WTC11 (cell line): ENCODE measurements at regions not wholly inside any gene's neighbourhood (a gene's known extent, or its start where the extent isn't known, plus 50 kb on each side); places are given as distances from the start of the nearest gene placed in this dataset.

ENCODE experiments used
- ATAC-seq: fragments of 200-7000 bp; cut with Tn5 transposase; 2 replicates; pipeline ENCODE4 v1.10.0; 2021; ENCODE audit warnings: mild to moderate bottlenecking, moderate library complexity
- CTCF ChIA-PET: fragments of 300-600 bp; sonication (Branson Sonifier 250); formaldehyde crosslinking; loops from one replicate; lab custom pipeline; 2021; ENCODE audit warnings: antibody characterized with exemption; lab: Charles Lee
- POLR2A ChIA-PET: fragments of 350-600 bp; sonication (Branson Sonifier 250); formaldehyde crosslinking; loops from one replicate; lab custom pipeline; 2021; ENCODE audit warnings: antibody characterized with exemption; lab: Charles Lee
- DNase-seq: peaks from one replicate; pipeline ENCODE4 v3.0.0; 2021; ENCODE audit warnings: low spot score
- H3K27ac Mint-ChIP-seq: 2 replicates; pipeline ENCODE4 v1.8.0; 2021; ENCODE audit warnings: mixed read lengths
- H3K27me3 Mint-ChIP-seq: 2 replicates; pipeline ENCODE4 v1.8.0; 2021; ENCODE audit warnings: low read depth, mild to moderate bottlenecking, moderate library complexity, mixed read lengths
- H3K36me3 Mint-ChIP-seq: 2 replicates; pipeline ENCODE4 v1.8.0; 2021; ENCODE audit warnings: mixed read lengths
- H3K4me1 Mint-ChIP-seq: 2 replicates; pipeline ENCODE4 v1.8.0; 2022; ENCODE audit warnings: mixed read lengths
- H3K4me3 Mint-ChIP-seq: 2 replicates; pipeline ENCODE4 v1.8.0; 2021; ENCODE audit warnings: mild to moderate bottlenecking, moderate library complexity, mixed read lengths
- H3K9me3 Mint-ChIP-seq: 2 replicates; pipeline ENCODE4 v1.8.0; 2021; ENCODE audit warnings: mixed read lengths
- FOXK1 ChIP-seq: sonication (generic); formaldehyde crosslinking; IDR thresholded peaks from 2 replicates; pipeline ENCODE4 v1.8.0; 2022; ENCODE audit warnings: mild to moderate bottlenecking, moderate library complexity, missing genetic modification reagents
- GABPB1 ChIP-seq: sonication (generic); formaldehyde crosslinking; IDR thresholded peaks from 2 replicates; pipeline ENCODE4 v1.8.1; 2023; ENCODE audit warnings: mild to moderate bottlenecking, missing genetic modification reagents
- GTF2I ChIP-seq: fragments of 250-450 bp; sonication (Bioruptor Pico); conservative IDR thresholded peaks from 2 replicates; pipeline ENCODE4 v1.4.0; 2021; ENCODE audit warnings: mild to moderate bottlenecking
- JUN ChIP-seq: sonication (generic); formaldehyde crosslinking; IDR thresholded peaks from 2 replicates; pipeline ENCODE4 v1.8.0; 2023; ENCODE audit warnings: mild to moderate bottlenecking, missing genetic modification reagents
- KAT7 ChIP-seq: sonication (generic); formaldehyde crosslinking; IDR thresholded peaks from 2 replicates; pipeline ENCODE4 v1.8.1; 2023; ENCODE audit warnings: missing genetic modification reagents, mild to moderate bottlenecking, borderline replicate concordance
- NFE2L1 ChIP-seq: sonication (generic); formaldehyde crosslinking; IDR thresholded peaks from 2 replicates; pipeline ENCODE4 v1.8.1; 2023; ENCODE audit warnings: missing genetic modification reagents
- NR3C1 ChIP-seq: sonication (generic); formaldehyde crosslinking; conservative IDR thresholded peaks from 2 replicates; pipeline ENCODE4 v1.8.1; 2023; ENCODE audit warnings: low read depth, mild to moderate bottlenecking, missing genetic modification reagents
- OVOL2 ChIP-seq: fragments of 250-450 bp; sonication (Bioruptor Pico); IDR thresholded peaks from 2 replicates; pipeline ENCODE4 v1.9.0; 2021; ENCODE audit warnings: mild to moderate bottlenecking, borderline replicate concordance
- RELA ChIP-seq: sonication (generic); formaldehyde crosslinking; IDR thresholded peaks from 2 replicates; pipeline ENCODE4 v1.8.1; 2022; ENCODE audit warnings: missing genetic modification reagents, mild to moderate bottlenecking, borderline replicate concordance
- SOX15 ChIP-seq: fragments of 250-450 bp; sonication (Bioruptor Pico); IDR thresholded peaks from 2 replicates; pipeline ENCODE4 v1.9.0; 2021; ENCODE audit warnings: mild to moderate bottlenecking
- TP53 ChIP-seq: sonication (generic); formaldehyde crosslinking; IDR thresholded peaks from 2 replicates; pipeline ENCODE4 v1.8.1; 2023; ENCODE audit warnings: mild to moderate bottlenecking, missing genetic modification reagents
- ZNF138 ChIP-seq: sonication (generic); formaldehyde crosslinking; conservative IDR thresholded peaks from 2 replicates; pipeline ENCODE4 v1.8.1; 2022; ENCODE audit warnings: mild to moderate bottlenecking, moderate library complexity, missing genetic modification reagents
- ZNF263 ChIP-seq: sonication (generic); formaldehyde crosslinking; IDR thresholded peaks from 2 replicates; pipeline ENCODE4 v1.8.1; 2022; ENCODE audit warnings: low read depth, mild to moderate bottlenecking, moderate library complexity, missing genetic modification reagents
- ZNF416 ChIP-seq: fragments of 250-450 bp; sonication (Bioruptor Pico); IDR thresholded peaks from 2 replicates; pipeline ENCODE4 v1.9.0; 2021; ENCODE audit warnings: mild to moderate bottlenecking, inconsistent platforms
- TF ChIP-seq, protein P1 (sequence below): sonication (generic); formaldehyde crosslinking; IDR thresholded peaks from 2 replicates; pipeline ENCODE4 v1.8.0; 2022; ENCODE audit warnings: mild to moderate bottlenecking, missing genetic modification reagents
- TF ChIP-seq, protein P2 (sequence below): fragments of 250-450 bp; sonication (Bioruptor Pico); IDR thresholded peaks from 2 replicates; pipeline ENCODE4 v1.9.0; 2021; ENCODE audit warnings: mild to moderate bottlenecking
- TF ChIP-seq, protein P3 (sequence below): fragments of 250-450 bp; sonication (Bioruptor Pico); IDR thresholded peaks from 2 replicates; pipeline ENCODE4 v1.9.0; 2021; ENCODE audit warnings: mild to moderate bottlenecking, borderline replicate concordance
- TF ChIP-seq, protein P4 (sequence below): sonication (generic); formaldehyde crosslinking; IDR thresholded peaks from 2 replicates; pipeline ENCODE4 v1.8.0; 2023; ENCODE audit warnings: missing genetic modification reagents
- TF ChIP-seq, protein P5 (sequence below): sonication (generic); formaldehyde crosslinking; IDR thresholded peaks from 2 replicates; pipeline ENCODE4 v1.8.0; 2023; ENCODE audit warnings: mild to moderate bottlenecking, missing genetic modification reagents

DNA sequence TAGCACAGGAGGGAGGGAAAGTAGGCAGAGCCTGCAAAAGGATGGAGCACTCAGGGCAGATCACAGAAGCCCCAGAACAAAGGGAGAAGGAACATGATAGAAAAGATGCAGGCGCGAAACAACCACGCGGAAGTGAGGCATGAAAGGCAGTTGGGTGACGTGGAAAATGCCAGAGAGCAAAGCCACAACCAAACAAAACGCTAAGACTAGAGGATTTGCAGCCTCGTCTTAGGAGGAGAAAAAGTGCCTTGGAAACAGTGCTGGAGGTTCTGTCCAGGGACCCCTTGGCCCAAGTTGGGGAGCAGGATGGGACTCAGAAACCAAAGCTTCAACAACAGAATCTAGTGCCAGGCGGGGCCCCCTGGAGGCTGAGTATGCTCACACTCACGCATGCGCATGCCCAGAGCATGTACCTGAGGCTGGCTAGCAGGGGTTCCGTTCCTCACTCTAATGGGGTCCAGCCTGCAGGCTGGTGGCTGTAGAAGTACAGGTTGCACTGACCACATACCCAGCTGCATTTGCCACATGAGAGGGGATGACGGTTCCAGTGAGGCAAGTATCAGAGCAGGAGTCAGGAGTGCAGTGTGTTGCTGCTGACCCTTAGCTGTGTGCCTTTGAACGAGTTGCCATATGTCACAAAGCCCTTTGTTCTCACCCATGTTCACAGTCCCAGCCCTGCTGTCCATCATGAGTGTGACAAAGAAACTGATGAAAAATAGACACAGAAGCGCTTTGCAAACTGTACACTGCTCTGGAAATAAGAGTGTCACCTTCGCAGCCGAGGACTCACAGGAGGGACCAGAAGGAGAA is 568.6 kb upstream of the CADM1 start:
- Mint-ChIP-seq H3K27me3 (peaks cover 11% of the 10 kb centered on the region), H3K4me1 (peaks cover 8% of the 10 kb centered on the region), H3K4me3 (no peak overlapping the region), H3K36me3 (no peaks in the 10 kb centered on the region), H3K9me3 (peaks cover 6% of the 10 kb centered on the region), H3K27ac (no peak overlapping the region)
- TF ChIP-seq ZNF138 (CRISPR knock-in tag) = no peak
- TF ChIP-seq, protein P1, sequence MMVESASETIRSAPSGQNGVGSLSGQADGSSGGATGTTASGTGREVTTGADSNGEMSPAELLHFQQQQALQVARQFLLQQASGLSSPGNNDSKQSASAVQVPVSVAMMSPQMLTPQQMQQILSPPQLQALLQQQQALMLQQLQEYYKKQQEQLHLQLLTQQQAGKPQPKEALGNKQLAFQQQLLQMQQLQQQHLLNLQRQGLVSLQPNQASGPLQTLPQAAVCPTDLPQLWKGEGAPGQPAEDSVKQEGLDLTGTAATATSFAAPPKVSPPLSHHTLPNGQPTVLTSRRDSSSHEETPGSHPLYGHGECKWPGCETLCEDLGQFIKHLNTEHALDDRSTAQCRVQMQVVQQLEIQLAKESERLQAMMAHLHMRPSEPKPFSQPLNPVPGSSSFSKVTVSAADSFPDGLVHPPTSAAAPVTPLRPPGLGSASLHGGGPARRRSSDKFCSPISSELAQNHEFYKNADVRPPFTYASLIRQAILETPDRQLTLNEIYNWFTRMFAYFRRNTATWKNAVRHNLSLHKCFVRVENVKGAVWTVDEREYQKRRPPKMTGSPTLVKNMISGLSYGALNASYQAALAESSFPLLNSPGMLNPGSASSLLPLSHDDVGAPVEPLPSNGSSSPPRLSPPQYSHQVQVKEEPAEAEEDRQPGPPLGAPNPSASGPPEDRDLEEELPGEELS (CRISPR knock-in tag) = no peak
- TF ChIP-seq SOX15 (CRISPR knock-in tag) = no peak
- TF ChIP-seq NR3C1 (CRISPR knock-in tag) = no peak
- TF ChIP-seq GABPB1 (CRISPR knock-in tag) = no peak
- no peak for TF ChIP-seq ZNF263
- TF ChIP-seq KAT7 = no peak
- TF ChIP-seq, protein P2, sequence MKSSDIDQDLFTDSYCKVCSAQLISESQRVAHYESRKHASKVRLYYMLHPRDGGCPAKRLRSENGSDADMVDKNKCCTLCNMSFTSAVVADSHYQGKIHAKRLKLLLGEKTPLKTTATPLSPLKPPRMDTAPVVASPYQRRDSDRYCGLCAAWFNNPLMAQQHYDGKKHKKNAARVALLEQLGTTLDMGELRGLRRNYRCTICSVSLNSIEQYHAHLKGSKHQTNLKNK (CRISPR knock-in tag) = no peak
- TF ChIP-seq ZNF416 = no peak
- no peak for TF ChIP-seq NFE2L1 (CRISPR knock-in tag)
- TF ChIP-seq, protein P3, sequence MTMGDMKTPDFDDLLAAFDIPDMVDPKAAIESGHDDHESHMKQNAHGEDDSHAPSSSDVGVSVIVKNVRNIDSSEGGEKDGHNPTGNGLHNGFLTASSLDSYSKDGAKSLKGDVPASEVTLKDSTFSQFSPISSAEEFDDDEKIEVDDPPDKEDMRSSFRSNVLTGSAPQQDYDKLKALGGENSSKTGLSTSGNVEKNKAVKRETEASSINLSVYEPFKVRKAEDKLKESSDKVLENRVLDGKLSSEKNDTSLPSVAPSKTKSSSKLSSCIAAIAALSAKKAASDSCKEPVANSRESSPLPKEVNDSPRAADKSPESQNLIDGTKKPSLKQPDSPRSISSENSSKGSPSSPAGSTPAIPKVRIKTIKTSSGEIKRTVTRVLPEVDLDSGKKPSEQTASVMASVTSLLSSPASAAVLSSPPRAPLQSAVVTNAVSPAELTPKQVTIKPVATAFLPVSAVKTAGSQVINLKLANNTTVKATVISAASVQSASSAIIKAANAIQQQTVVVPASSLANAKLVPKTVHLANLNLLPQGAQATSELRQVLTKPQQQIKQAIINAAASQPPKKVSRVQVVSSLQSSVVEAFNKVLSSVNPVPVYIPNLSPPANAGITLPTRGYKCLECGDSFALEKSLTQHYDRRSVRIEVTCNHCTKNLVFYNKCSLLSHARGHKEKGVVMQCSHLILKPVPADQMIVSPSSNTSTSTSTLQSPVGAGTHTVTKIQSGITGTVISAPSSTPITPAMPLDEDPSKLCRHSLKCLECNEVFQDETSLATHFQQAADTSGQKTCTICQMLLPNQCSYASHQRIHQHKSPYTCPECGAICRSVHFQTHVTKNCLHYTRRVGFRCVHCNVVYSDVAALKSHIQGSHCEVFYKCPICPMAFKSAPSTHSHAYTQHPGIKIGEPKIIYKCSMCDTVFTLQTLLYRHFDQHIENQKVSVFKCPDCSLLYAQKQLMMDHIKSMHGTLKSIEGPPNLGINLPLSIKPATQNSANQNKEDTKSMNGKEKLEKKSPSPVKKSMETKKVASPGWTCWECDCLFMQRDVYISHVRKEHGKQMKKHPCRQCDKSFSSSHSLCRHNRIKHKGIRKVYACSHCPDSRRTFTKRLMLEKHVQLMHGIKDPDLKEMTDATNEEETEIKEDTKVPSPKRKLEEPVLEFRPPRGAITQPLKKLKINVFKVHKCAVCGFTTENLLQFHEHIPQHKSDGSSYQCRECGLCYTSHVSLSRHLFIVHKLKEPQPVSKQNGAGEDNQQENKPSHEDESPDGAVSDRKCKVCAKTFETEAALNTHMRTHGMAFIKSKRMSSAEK = no peak
- TF ChIP-seq FOXK1 = no peak
- TF ChIP-seq JUN (CRISPR knock-in tag) = no peak
- TF ChIP-seq, protein P4, sequence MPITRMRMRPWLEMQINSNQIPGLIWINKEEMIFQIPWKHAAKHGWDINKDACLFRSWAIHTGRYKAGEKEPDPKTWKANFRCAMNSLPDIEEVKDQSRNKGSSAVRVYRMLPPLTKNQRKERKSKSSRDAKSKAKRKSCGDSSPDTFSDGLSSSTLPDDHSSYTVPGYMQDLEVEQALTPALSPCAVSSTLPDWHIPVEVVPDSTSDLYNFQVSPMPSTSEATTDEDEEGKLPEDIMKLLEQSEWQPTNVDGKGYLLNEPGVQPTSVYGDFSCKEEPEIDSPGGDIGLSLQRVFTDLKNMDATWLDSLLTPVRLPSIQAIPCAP (CRISPR knock-in tag) = no peak
- TF ChIP-seq, protein P5, sequence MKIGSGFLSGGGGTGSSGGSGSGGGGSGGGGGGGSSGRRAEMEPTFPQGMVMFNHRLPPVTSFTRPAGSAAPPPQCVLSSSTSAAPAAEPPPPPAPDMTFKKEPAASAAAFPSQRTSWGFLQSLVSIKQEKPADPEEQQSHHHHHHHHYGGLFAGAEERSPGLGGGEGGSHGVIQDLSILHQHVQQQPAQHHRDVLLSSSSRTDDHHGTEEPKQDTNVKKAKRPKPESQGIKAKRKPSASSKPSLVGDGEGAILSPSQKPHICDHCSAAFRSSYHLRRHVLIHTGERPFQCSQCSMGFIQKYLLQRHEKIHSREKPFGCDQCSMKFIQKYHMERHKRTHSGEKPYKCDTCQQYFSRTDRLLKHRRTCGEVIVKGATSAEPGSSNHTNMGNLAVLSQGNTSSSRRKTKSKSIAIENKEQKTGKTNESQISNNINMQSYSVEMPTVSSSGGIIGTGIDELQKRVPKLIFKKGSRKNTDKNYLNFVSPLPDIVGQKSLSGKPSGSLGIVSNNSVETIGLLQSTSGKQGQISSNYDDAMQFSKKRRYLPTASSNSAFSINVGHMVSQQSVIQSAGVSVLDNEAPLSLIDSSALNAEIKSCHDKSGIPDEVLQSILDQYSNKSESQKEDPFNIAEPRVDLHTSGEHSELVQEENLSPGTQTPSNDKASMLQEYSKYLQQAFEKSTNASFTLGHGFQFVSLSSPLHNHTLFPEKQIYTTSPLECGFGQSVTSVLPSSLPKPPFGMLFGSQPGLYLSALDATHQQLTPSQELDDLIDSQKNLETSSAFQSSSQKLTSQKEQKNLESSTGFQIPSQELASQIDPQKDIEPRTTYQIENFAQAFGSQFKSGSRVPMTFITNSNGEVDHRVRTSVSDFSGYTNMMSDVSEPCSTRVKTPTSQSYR (CRISPR knock-in tag) = no peak
- no peak for TF ChIP-seq GTF2I (CRISPR knock-in tag)
- TF ChIP-seq OVOL2 (CRISPR knock-in tag) = no peak
- no peak for TF ChIP-seq TP53 (CRISPR knock-in tag)
- TF ChIP-seq RELA = no peak
- ChIA-PET POLR2A (interaction anchor here (0.5 to 0.6 kb wide), 2 partner anchors 271 to 866 kb away, joined by 3 to 4 read pairs; no protein-coding TSS in a partner anchor), CTCF (interaction anchor here (0.6 to 2.0 kb wide), 19 partner anchors 8 to 203 kb away, joined by 3 to 10 read pairs (median 4); no protein-coding TSS in a partner anchor)
- peak; percentile 82 for ATAC-seq
- DNase-seq = peak; percentile 55
